Spleen (tissue), 11 donors: ENCODE measurements at regions not wholly inside any gene's neighbourhood (a gene's known extent, or its start where the extent isn't known, plus 50 kb on each side); places are given as distances from the start of the nearest gene placed in this dataset.

ENCODE experiments used
- DNase-seq: peaks from one replicate; pipeline ENCODE4 v3.0.0-alpha.2; 2020
- H3K27ac ChIP-seq, 8 donors: fragments of 200-600 bp; sonication (generic) in 7 of 8; 1 replicate in 4 of 8; 2 replicates in 4 of 8; pipeline versions ENCODE4 v1.5.0 to v1.8.0; 2016 to 2021; ENCODE audit warnings: inconsistent platforms in 4 of 8, mild to moderate bottlenecking in 4 of 8, moderate library complexity in 1 of 8
- H3K27me3 ChIP-seq, 7 donors: fragments of 200-600 bp; sonication (generic) in 6 of 7; replicated peaks in 1 of 7; 1 replicate in 4 of 7; 2 replicates in 3 of 7; pipeline versions ENCODE4 v1.5.0 to v1.8.0; 2016 to 2021; ENCODE audit warnings: inconsistent platforms in 3 of 7, mild to moderate bottlenecking in 1 of 7
- H3K36me3 ChIP-seq, 6 donors: fragments of 200-600 bp; sonication (generic) in 5 of 6; 1 replicate in 4 of 6; 2 replicates in 2 of 6; pipeline versions ENCODE4 v1.5.0 to v1.8.0; 2016 to 2021; ENCODE audit warnings: inconsistent platforms in 2 of 6
- H3K4me1 ChIP-seq, 6 donors: fragments of 200-600 bp; sonication (generic) in 5 of 6; 1 replicate in 3 of 6; 2 replicates in 3 of 6; pipeline versions ENCODE4 v1.5.0 to v1.8.0; 2016 to 2021; ENCODE audit warnings: inconsistent platforms in 3 of 6
- H3K4me3 ChIP-seq, 8 donors: fragments of 200-600 bp; sonication (generic) in 7 of 8; 1 replicate in 4 of 8; 2 replicates in 4 of 8; pipeline versions ENCODE4 v1.5.0 to v1.8.0; 2016 to 2021; ENCODE audit warnings: inconsistent platforms in 4 of 8, mild to moderate bottlenecking in 4 of 8, moderate library complexity in 2 of 8
- H3K9me3 ChIP-seq, 8 donors: fragments of 200-600 bp; sonication (generic) in 7 of 8; 1 replicate in 4 of 8; 2 replicates in 4 of 8; pipeline versions ENCODE4 v1.5.0 to v1.8.0; 2016 to 2021; ENCODE audit warnings: inconsistent platforms in 4 of 8
- CTCF ChIP-seq, 11 experiments: fragments of 200-600 bp in 7 of 11; fragments of 450-650 bp in 4 of 11; sonication (generic) in 4 of 11; IDR thresholded peaks in 8 of 11; conservative IDR thresholded peaks in 3 of 11; 1 replicate in 7 of 11; 2 replicates in 4 of 11; pipeline versions ENCODE4 v1.4.0 to v1.8.0; 2016 to 2021; ENCODE audit warnings: antibody characterized with exemption in 11 of 11, inconsistent platforms in 4 of 11, mild to moderate bottlenecking in 1 of 11
- POLR2A ChIP-seq, 3 donors: fragments of 450-650 bp; IDR thresholded peaks; one replicate each; pipeline ENCODE4 v1.5.1; 2017; ENCODE audit warnings: antibody characterized with exemption in 3 of 3, mild to moderate bottlenecking in 1 of 3
- POLR2AphosphoS5 ChIP-seq, 3 donors: sonication (generic); formaldehyde crosslinking; IDR thresholded peaks; one replicate each; pipeline ENCODE4 v1.5.1; 2017; ENCODE audit warnings: antibody characterized with exemption in 3 of 3
- WGBS, 5 donors: extraction: QIAGEN DNeasy Blood & Tissue Kit in 3 of 5; methylation state at CpG; one replicate each; pipeline versions ENCODE4 v1.1.5 to v1.1.7; 2013 to 2018; 5-methylcytosine and 5-hydroxymethylcytosine counted together
- intact Hi-C: fragments of 100-400 bp; cut with DNase I; formaldehyde crosslinking; loops from one replicate; pipeline ENCODE4 v1.15.0; 2023; ENCODE audit warnings: low total_unique reads
- donor health status: healthy with polysubstance abuse.
- donor health status: DM: no; HTN: no; CAD: no; lungs with moderate emphysema.
- donor health status: DM: no; HTN: no; CAD: no.
- donor health status: Bipolar disorder and iron deficiency.
- donor health status: healthy.
- donor health status: DM: no; HTN: no; CAD: no.
- donor health status: DM: yes; HTN: yes; CAD: no.

- Histone ChIP-seq H3K4me1 (no peaks in the 10 kb centered on the region), H3K27ac (no peak overlapping the region), H3K4me3 (no peak overlapping the region), H3K36me3 (no peaks in the 10 kb centered on the region), H3K9me3 (no peaks in the 10 kb centered on the region), H3K27me3 (peaks cover 0 to 10% (median 0%) of the 10 kb centered on the region in 7 donors)
- TF ChIP-seq POLR2AphosphoS5 (IDR thresholded peaks at IDR 0.05) (no peak), CTCF (IDR thresholded peaks at IDR 0.05 in 8 of 11, conservative IDR thresholded peaks at IDR 0.05 in 3 of 11) (no peak), POLR2A (IDR thresholded peaks at IDR 0.05) (no peak)
- intact Hi-C loops: no loop called here
- 39 to 86% (median 66%) methylated on average over 1 of the region's 1 CpG for WGBS, 5 donors
- DNase-seq: no peak
Observed at GRCh38 chrX:83019258-83019657, 488.8 kb upstream of the POU3F4 start.

- no peak for DNase-seq
- Histone ChIP-seq H3K27me3 (no peaks in the 10 kb centered on the region), H3K9me3 (peaks cover 2 to 26% (median 13%) of the 10 kb centered on the region in 8 donors), H3K4me3 (no peak overlapping the region), H3K4me1 (no peaks in the 10 kb centered on the region), H3K36me3 (no peaks in the 10 kb centered on the region), H3K27ac (no peak overlapping the region)
- TF ChIP-seq CTCF (IDR thresholded peaks at IDR 0.05 in 8 of 11, conservative IDR thresholded peaks at IDR 0.05 in 3 of 11) (no peak), POLR2AphosphoS5 (IDR thresholded peaks at IDR 0.05) (no peak)
- WGBS, 5 donors: 25 to 75% (median 61%) methylated on average over 1 of the region's 1 CpG
- intact Hi-C loops: no loop called here
Observed at GRCh38 chrX:83022020-83022419, 486.1 kb upstream of the POU3F4 start.
